K562 (cell line): ENCODE measurements at regions not wholly inside any gene's neighbourhood (a gene's known extent, or its start where the extent isn't known, plus 50 kb on each side); places are given as distances from the start of the nearest gene placed in this dataset.

ENCODE experiments used
- ATAC-seq: fragments of 200-7000 bp; cut with Tn5 transposase; 3 replicates; pipeline ENCODE4 v1.9.1; 2020; ENCODE audit warnings: moderate library complexity
- BruUV-seq: library from RNA; stranded (reverse); fragments of 400-500 nt; replicated peaks from 2 replicates; lab custom pipeline; 2021; lab: Mats Ljungman, UMichigan
- CTCF ChIA-PET: fragments of 300-600 bp; formaldehyde crosslinking; extraction: SDS; loops from one replicate; lab custom pipeline; 2021; ENCODE audit warnings: low intra/inter-chr PET ratio; lab: Yijun Ruan, JAX
- POLR2A ChIA-PET: fragments of 300-600, 350-650 bp; sonication (Branson Sonifier 250); formaldehyde crosslinking; extraction: SDS; loops from one replicate; lab custom pipeline; 2021; ENCODE audit warnings: antibody characterized with exemption, inconsistent platforms; lab: Yijun Ruan, JAX
- DNase-seq, 4 experiments: peaks; one replicate each; pipeline versions ENCODE4 v3.0.0 to v3.0.0-alpha.2; 2011 to 2018; ENCODE audit warnings: low spot score in 3 of 4, mixed read lengths in 3 of 4; ENCODE audit errors: extremely low read depth in 1 of 4
- FAIRE-seq: peaks from 2 replicates; lab custom pipeline; 2011; peaks lifted over from hg19 to GRCh38; lab: Jason Lieb, UNC
- H2AFZ ChIP-seq: 2 replicates; pipeline ENCODE4 v1.6.0; 2011; ENCODE audit warnings: low read depth, low read length, control low read depth, inconsistent platforms
- H3K27ac ChIP-seq: fragments of 200-600 bp; 3 replicates; pipeline ENCODE4 v1.8.0; 2011; ENCODE audit warnings: low read depth, mild to moderate bottlenecking, control low read depth, inconsistent platforms, low read length, moderate library complexity, mixed read lengths; ENCODE audit errors: extremely low read depth
- H3K27me3 ChIP-seq, 2 experiments: fragments of 300-600 bp in 1 of 2; 2 replicates in 1 of 2; 3 replicates in 1 of 2; pipeline versions ENCODE4 v1.6.0 to v1.8.0; 2011; ENCODE audit warnings: inconsistent platforms in 2 of 2, low read length in 2 of 2, mild to moderate bottlenecking in 1 of 2, mixed read lengths in 1 of 2, moderate library complexity in 1 of 2; ENCODE audit not compliant: control insufficient read depth in 2 of 2, insufficient read depth in 2 of 2
- H3K36me3 ChIP-seq: fragments of 300-600 bp; 3 replicates; pipeline ENCODE4 v1.8.0; 2011; ENCODE audit warnings: mild to moderate bottlenecking, low read length, inconsistent platforms; ENCODE audit not compliant: control insufficient read depth, insufficient read depth
- H3K4me1 ChIP-seq, 2 experiments: fragments of 200-600 bp in 1 of 2; replicated peaks in 1 of 2; 2 replicates in 1 of 2; 3 replicates in 1 of 2; pipeline versions ENCODE4 v1.5.1 to v1.8.0; 2011; ENCODE audit warnings: inconsistent platforms in 2 of 2, low read length in 2 of 2, mild to moderate bottlenecking in 1 of 2, mixed read lengths in 1 of 2, moderate library complexity in 1 of 2; ENCODE audit not compliant: control insufficient read depth in 2 of 2, insufficient read depth in 2 of 2
- H3K4me2 ChIP-seq: 2 replicates; pipeline ENCODE4 v1.6.1; 2011; ENCODE audit warnings: low read length, control low read depth, inconsistent platforms, mixed read lengths; ENCODE audit not compliant: insufficient read depth
- H3K4me3 ChIP-seq: fragments of 200-600 bp; sonication (generic), shearing (Covaris generic); 2 replicates; pipeline ENCODE4 v1.5.1; 2016; ENCODE audit warnings: control low read depth, inconsistent platforms
- H3K79me2 ChIP-seq: fragments of 200-600 bp; 3 replicates; pipeline ENCODE4 v1.8.0; 2011; ENCODE audit warnings: low read length, inconsistent platforms; ENCODE audit not compliant: control insufficient read depth, insufficient read depth
- H3K9ac ChIP-seq, 2 experiments: 2 replicates each; pipeline versions ENCODE4 v1.6.0 to v1.6.1; 2011; ENCODE audit warnings: low read depth in 2 of 2, low read length in 2 of 2, control low read depth in 1 of 2, inconsistent platforms in 1 of 2, mild to moderate bottlenecking in 1 of 2, mixed read lengths in 1 of 2; ENCODE audit not compliant: insufficient read depth in 1 of 2
- H3K9me1 ChIP-seq: one replicate; pipeline ENCODE4 v1.6.0; 2011; ENCODE audit warnings: inconsistent platforms, mild to moderate bottlenecking, low read length, moderate library complexity; ENCODE audit not compliant: control insufficient read depth, insufficient read depth
- H3K9me3 ChIP-seq: replicated peaks from 2 replicates; pipeline ENCODE4 v1.5.1; 2011; ENCODE audit warnings: low read depth, low read length, inconsistent platforms; ENCODE audit not compliant: control insufficient read depth, insufficient read depth
- H4K20me1 ChIP-seq: replicated peaks from 2 replicates; pipeline ENCODE4 v1.6.1; 2011; ENCODE audit warnings: low read length, inconsistent platforms, mixed read lengths; ENCODE audit not compliant: control insufficient read depth, insufficient read depth
- BRD4 ChIP-seq: fragments of 200-600 bp; sonication (generic); IDR thresholded peaks from 2 replicates; pipeline ENCODE4 v1.6.1; 2017; ENCODE audit warnings: inconsistent platforms
- CBFB ChIP-seq: sonication (generic); formaldehyde crosslinking; IDR thresholded peaks from 2 replicates; pipeline ENCODE4 v1.4.0; 2020; ENCODE audit warnings: mild to moderate bottlenecking, missing genetic modification reagents
- FOXJ3 ChIP-seq: sonication (generic); formaldehyde crosslinking; IDR thresholded peaks from 2 replicates; pipeline ENCODE4 v1.4.0; 2020; ENCODE audit warnings: mild to moderate bottlenecking, missing genetic modification reagents
- GATAD2A ChIP-seq: fragments of 450-650 bp; IDR thresholded peaks from 2 replicates; pipeline ENCODE4 v1.6.1; 2017
- MTA1 ChIP-seq: fragments of 450-650 bp; IDR thresholded peaks from 2 replicates; pipeline ENCODE4 v1.6.1; 2017; ENCODE audit warnings: borderline replicate concordance
- PHB ChIP-seq: fragments of 250-450 bp; sonication (Bioruptor Pico); IDR thresholded peaks from 2 replicates; pipeline ENCODE4 v1.5.0; 2021
- POLR2A ChIP-seq: fragments of 450-650 bp; conservative IDR thresholded peaks from 2 replicates; pipeline ENCODE4 v1.6.1; 2016
- SMAD3 ChIP-seq: fragments of 450-650 bp; formaldehyde crosslinking; conservative IDR thresholded peaks from 2 replicates; pipeline ENCODE4 v1.4.0; 2020; ENCODE audit warnings: mild to moderate bottlenecking
- TEAD2 ChIP-seq: fragments of 450-650 bp; IDR thresholded peaks from 2 replicates; pipeline ENCODE4 v1.6.1; 2016; ENCODE audit warnings: missing genetic modification characterization, control low read depth, missing compliant biosample characterization
- XRCC3 ChIP-seq: fragments of 450-650 bp; IDR thresholded peaks from 2 replicates; pipeline ENCODE4 v1.6.1; 2017; ENCODE audit warnings: mild to moderate bottlenecking, moderate library complexity
- ZSCAN29 ChIP-seq: fragments of 450-650 bp; IDR thresholded peaks from 2 replicates; pipeline ENCODE4 v1.6.1; 2017
- WGBS: fragments of 100-300 bp; shearing (Covaris generic); methylation state at CpG from one replicate; pipeline ENCODE4 v1.1.6; 2016; ENCODE audit warnings: low coverage, mixed read lengths; ENCODE audit not compliant: insufficient coverage; ENCODE audit errors: missing lambda C conversion rate; 5-methylcytosine and 5-hydroxymethylcytosine counted together
- in situ Hi-C: fragments of 300-500 bp; cut with MboI; formaldehyde crosslinking; loops from 4 replicates; pipeline ENCODE4 v1.15.0; 2018; ENCODE audit warnings: inconsistent platforms, mixed read lengths
- intact Hi-C: fragments of 100-400 bp; cut with micrococcal nuclease; formaldehyde crosslinking; loops from 2 replicates; pipeline ENCODE4 v1.14.2; 2022
- TF ChIP-seq, protein P1 (sequence below): fragments of 450-650 bp; IDR thresholded peaks from 2 replicates; pipeline ENCODE4 v1.7.0; 2016; ENCODE audit warnings: borderline replicate concordance
- TF ChIP-seq, protein P2 (sequence below): sonication (generic); formaldehyde crosslinking; IDR thresholded peaks from 2 replicates; pipeline ENCODE4 v1.8.0; 2022; ENCODE audit warnings: mild to moderate bottlenecking, missing genetic modification reagents

DNA sequence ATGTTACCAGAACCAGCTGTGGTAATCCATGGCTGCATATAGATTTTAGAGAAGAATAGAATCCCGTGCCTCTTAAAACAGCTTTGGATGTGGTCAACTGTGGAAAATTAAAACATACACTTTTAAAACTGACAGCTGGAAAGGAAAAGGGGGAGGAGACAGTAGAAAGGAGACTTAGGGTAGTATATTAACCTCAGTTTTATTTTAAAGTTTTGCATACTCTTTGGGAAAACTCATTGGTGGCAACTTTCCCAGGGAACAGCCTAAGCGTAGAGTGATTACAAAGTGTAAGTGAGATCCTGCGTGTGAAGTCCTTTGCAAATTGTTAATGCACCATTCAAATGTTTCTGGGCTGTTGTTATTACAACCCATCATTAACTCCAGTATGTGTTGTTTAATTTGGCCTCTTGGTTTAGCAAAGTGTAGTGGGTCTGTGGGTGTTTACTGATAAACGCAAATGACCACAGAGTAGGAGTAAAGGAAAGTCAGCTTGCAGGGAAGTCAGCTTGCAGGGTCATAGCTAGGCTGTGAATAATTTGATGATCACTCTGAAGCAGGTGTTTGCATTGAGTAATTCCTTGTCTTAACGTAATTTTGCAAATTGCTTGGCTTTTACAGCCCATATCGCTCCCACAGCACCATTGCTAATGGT is 88.0 kb upstream of the DBX1 start:
- no TSS peak for BruUV-seq
- peaks cover 4 to 17% of the 10 kb centered on the region in 2 experiments; a peak in 3 of 5 replicates for H3K27me3 ChIP-seq
- intact Hi-C loops: loop anchor here (5.0 kb wide), 1 partner anchor 89 kb away; no protein-coding TSS in a partner anchor

More for the DNA sequence above, 88.0 kb upstream of the DBX1 start:
- Histone ChIP-seq H3K27ac (no peak overlapping the region), H3K36me3 (no peaks in the 10 kb centered on the region), H3K9ac (no peak overlapping the region), H3K4me2 (no peak overlapping the region), H2AFZ (no peak overlapping the region), H4K20me1 (no peaks in the 10 kb centered on the region), H3K9me1 (no peaks in the 10 kb centered on the region), H3K79me2 (no peaks in the 10 kb centered on the region), H3K4me3 (no peak overlapping the region), H3K4me1 (no peaks in the 10 kb centered on the region), H3K9me3 (no peaks in the 10 kb centered on the region)
- WGBS: 0% methylated on average over 6 of the region's 6 CpGs
- POLR2A ChIA-PET: interaction anchor here (0.5 to 0.6 kb wide), 2 partner anchors 28 to 190 kb away, joined by 3 read pairs; no protein-coding TSS in a partner anchor
- in situ Hi-C loops: no loop called here
- ATAC-seq (no peak), FAIRE-seq (no peak), DNase-seq (no peak)
- TF ChIP-seq BRD4: no peak
- TF ChIP-seq, protein P1, sequence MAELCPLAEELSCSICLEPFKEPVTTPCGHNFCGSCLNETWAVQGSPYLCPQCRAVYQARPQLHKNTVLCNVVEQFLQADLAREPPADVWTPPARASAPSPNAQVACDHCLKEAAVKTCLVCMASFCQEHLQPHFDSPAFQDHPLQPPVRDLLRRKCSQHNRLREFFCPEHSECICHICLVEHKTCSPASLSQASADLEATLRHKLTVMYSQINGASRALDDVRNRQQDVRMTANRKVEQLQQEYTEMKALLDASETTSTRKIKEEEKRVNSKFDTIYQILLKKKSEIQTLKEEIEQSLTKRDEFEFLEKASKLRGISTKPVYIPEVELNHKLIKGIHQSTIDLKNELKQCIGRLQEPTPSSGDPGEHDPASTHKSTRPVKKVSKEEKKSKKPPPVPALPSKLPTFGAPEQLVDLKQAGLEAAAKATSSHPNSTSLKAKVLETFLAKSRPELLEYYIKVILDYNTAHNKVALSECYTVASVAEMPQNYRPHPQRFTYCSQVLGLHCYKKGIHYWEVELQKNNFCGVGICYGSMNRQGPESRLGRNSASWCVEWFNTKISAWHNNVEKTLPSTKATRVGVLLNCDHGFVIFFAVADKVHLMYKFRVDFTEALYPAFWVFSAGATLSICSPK: no peak
- no peak for TF ChIP-seq FOXJ3 (CRISPR knock-in tag)
- no peak for TF ChIP-seq CBFB (CRISPR knock-in tag)
- no peak for TF ChIP-seq XRCC3
- TF ChIP-seq, protein P2, sequence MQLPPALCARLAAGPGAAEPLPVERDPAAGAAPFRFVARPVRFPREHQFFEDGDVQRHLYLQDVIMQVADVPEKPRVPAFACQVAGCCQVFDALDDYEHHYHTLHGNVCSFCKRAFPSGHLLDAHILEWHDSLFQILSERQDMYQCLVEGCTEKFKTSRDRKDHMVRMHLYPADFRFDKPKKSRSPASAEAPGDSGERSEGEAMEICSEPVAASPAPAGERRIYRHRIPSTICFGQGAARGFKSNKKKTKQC (CRISPR knock-in tag): no peak
- no peak for TF ChIP-seq SMAD3 (CRISPR knock-in tag)
- no peak for TF ChIP-seq ZSCAN29
- TF ChIP-seq PHB (CRISPR knock-in tag): no peak
- no peak for TF ChIP-seq POLR2A
- no peak for TF ChIP-seq MTA1
- TF ChIP-seq GATAD2A: no peak
- no peak for TF ChIP-seq TEAD2
- CTCF ChIA-PET: no interaction called here
